IPS DF 19.7 (cell line): ENCODE measurements at regions not wholly inside any gene's neighbourhood (a gene's known extent, or its start where the extent isn't known, plus 50 kb on each side); places are given as distances from the start of the nearest gene placed in this dataset.

Experiments used
- DNase-seq: peaks from one replicate; pipeline ENCODE4 v3.0.0-alpha.2; 2013; ENCODE audit warnings: low read depth, low spot score

- DNase-seq = no peak
Measured at GRCh38 chr7:136039577-136040345, 62.6 kb upstream of the MTPN start.

- DNase-seq = no peak
Measured at GRCh38 chr7:136036336-136036735, 59.2 kb upstream of the MTPN start.

- DNase-seq = no peak
Measured at GRCh38 chr7:136034132-136034531, 57.0 kb upstream of the MTPN start.

GRCh38 chr7:136033413-136034031 is 56.4 kb upstream of the MTPN start:
- DNase-seq = no peak

- no peak for DNase-seq
Measured at GRCh38 chr7:136030867-136031318, 53.7 kb upstream of the MTPN start.

GRCh38 chr7:136030330-136030729 is 53.2 kb upstream of the MTPN start:
- DNase-seq = no peak

- no peak for DNase-seq
Measured at GRCh38 chr7:136027160-136027559, 50.0 kb upstream of the MTPN start.
